WTC11 (cell line): ENCODE measurements at regions not wholly inside any gene's neighbourhood (a gene's known extent, or its start where the extent isn't known, plus 50 kb on each side); places are given as distances from the start of the nearest gene placed in this dataset.

Source experiments
- ATF2 ChIP-seq: sonication (generic); formaldehyde crosslinking; IDR thresholded peaks from 2 replicates; pipeline ENCODE4 v1.8.1; 2022; ENCODE audit warnings: low read depth, missing genetic modification reagents, borderline replicate concordance
- ATF3 ChIP-seq: sonication (generic); formaldehyde crosslinking; conservative IDR thresholded peaks from 2 replicates; pipeline ENCODE4 v1.8.1; 2022; ENCODE audit warnings: mild to moderate bottlenecking, missing genetic modification reagents
- CDX4 ChIP-seq: fragments of 250-450 bp; sonication (Bioruptor Pico); IDR thresholded peaks from 2 replicates; pipeline ENCODE4 v1.9.0; 2021; ENCODE audit warnings: moderate library complexity, mild to moderate bottlenecking, inconsistent platforms, borderline replicate concordance
- CTCF ChIP-seq: fragments of 200-600 bp; IDR thresholded peaks from 2 replicates; pipeline ENCODE4 v1.8.0; 2022; ENCODE audit warnings: antibody characterized with exemption
- ELF4 ChIP-seq: sonication (generic); formaldehyde crosslinking; IDR thresholded peaks from 2 replicates; pipeline ENCODE4 v1.8.1; 2022; ENCODE audit warnings: low read depth, mild to moderate bottlenecking, moderate library complexity, missing genetic modification reagents
- FOXJ3 ChIP-seq: sonication (generic); formaldehyde crosslinking; IDR thresholded peaks from 2 replicates; pipeline ENCODE4 v1.9.0; 2021; ENCODE audit warnings: missing genetic modification reagents, mild to moderate bottlenecking, borderline replicate concordance
- HMGXB4 ChIP-seq: sonication (generic); formaldehyde crosslinking; IDR thresholded peaks from 2 replicates; pipeline ENCODE4 v1.8.1; 2023; ENCODE audit warnings: mild to moderate bottlenecking, moderate library complexity, missing genetic modification reagents
- NR1H2 ChIP-seq: sonication (generic); formaldehyde crosslinking; IDR thresholded peaks from 2 replicates; pipeline ENCODE4 v1.9.0; 2021; ENCODE audit warnings: mild to moderate bottlenecking, moderate library complexity, missing genetic modification reagents
- NR3C1 ChIP-seq: sonication (generic); formaldehyde crosslinking; conservative IDR thresholded peaks from 2 replicates; pipeline ENCODE4 v1.8.1; 2023; ENCODE audit warnings: low read depth, mild to moderate bottlenecking, missing genetic modification reagents
- ZBTB43 ChIP-seq: sonication (generic); formaldehyde crosslinking; IDR thresholded peaks from 2 replicates; pipeline ENCODE4 v1.8.1; 2023; ENCODE audit warnings: mild to moderate bottlenecking, missing genetic modification reagents
- ZNF219 ChIP-seq: sonication (generic); formaldehyde crosslinking; IDR thresholded peaks from 2 replicates; pipeline ENCODE4 v1.8.0; 2023; ENCODE audit warnings: missing genetic modification reagents, mild to moderate bottlenecking, borderline replicate concordance

- TF ChIP-seq NR3C1 (CRISPR knock-in tag) = no peak
- no peak for TF ChIP-seq ELF4
- no peak for TF ChIP-seq ATF3
- TF ChIP-seq CDX4 (CRISPR knock-in tag) = no peak
- no peak for TF ChIP-seq ZNF219 (CRISPR knock-in tag)
- no peak for TF ChIP-seq HMGXB4 (CRISPR knock-in tag)
- no peak for TF ChIP-seq ZBTB43 (CRISPR knock-in tag)
- TF ChIP-seq CTCF = no peak
- no peak for TF ChIP-seq ATF2 (CRISPR knock-in tag)
- no peak for TF ChIP-seq FOXJ3 (CRISPR knock-in tag)
- no peak for TF ChIP-seq NR1H2 (CRISPR knock-in tag)
Measured at GRCh38 chr13:80685942-80686341, 345.0 kb upstream of the SPRY2 start.
